ENCODE measurements at regions not wholly inside any gene's neighbourhood (a gene's known extent, or its start where the extent isn't known, plus 50 kb on each side); places are given as distances from the start of the nearest gene placed in this dataset.
A peak's percentile ranks its signal among the peaks of the same experiment; 100 is the strongest.

DNA sequence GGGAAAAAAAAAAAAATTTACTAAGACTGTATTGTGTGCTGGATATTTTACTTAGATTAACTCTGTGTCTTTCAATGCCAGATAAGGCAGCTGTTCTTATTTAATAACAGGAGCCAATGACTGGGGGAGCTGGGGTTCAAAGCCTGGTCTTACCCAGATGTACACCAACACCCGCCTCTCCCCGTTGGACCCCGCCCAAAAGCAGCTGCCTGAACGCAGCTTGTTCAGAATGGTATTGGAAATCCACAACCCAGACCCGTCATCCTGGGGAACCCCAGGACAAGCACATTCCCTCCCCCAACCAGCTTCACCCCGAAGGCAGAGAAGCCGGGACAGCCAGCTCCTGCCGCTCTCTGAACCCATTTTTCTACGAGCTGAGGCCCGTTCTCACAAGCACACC is 113.6 kb upstream of the TMPRSS2 start:
- no peak overlapping the region for H3K4me3 ChIP-seq (ENCODE audit: low read length in 2 of 2)
- H3K9me3 ChIP-seq (replicated peaks in 1 of 2; ENCODE audit: control insufficient read depth in 2 of 2, insufficient read depth in 1 of 2, low read depth in 1 of 2, low read length in 2 of 2): no peaks in the 10 kb centered on the region
- no peaks in the 10 kb centered on the region for H3K27me3 ChIP-seq (ENCODE audit: control insufficient read depth in 3 of 3, insufficient read depth in 3 of 3, low read depth in 1 of 3, low read length in 3 of 3)
- no peak overlapping the region for H2BK120ac ChIP-seq (ENCODE audit: low read depth, low read length)
- no CpG with 5 or more reads among the region's 10 CpGs for WGBS, 2 donors (ENCODE audit: extremely low coverage in 2 of 2, insufficient read length in 2 of 2, insufficient replicate concordance in 1 of 2)
- no peaks in the 10 kb centered on the region for H3K79me1 ChIP-seq (ENCODE audit: low read depth, low read length)
- no peaks in the 10 kb centered on the region for H3K4me1 ChIP-seq (ENCODE audit: control insufficient read depth in 2 of 2, insufficient read depth in 1 of 2, low read depth in 1 of 2, low read length in 2 of 2)
- no peak overlapping the region for H2AK5ac ChIP-seq (ENCODE audit: low read depth, low read length)
- DNase-seq (ENCODE audit: low spot score): no peak
- H3K27ac ChIP-seq (replicated peaks; ENCODE audit: low read length): no peak overlapping the region
- no peak overlapping the region for H3K4me2 ChIP-seq (ENCODE audit: insufficient read depth, low read length, poor library complexity, severe bottlenecking)
- no peak overlapping the region for H2BK5ac ChIP-seq (ENCODE audit: low read length)
- no peak overlapping the region for H4K8ac ChIP-seq (ENCODE audit: low read depth, low read length)
- no peak overlapping the region for H4K91ac ChIP-seq (ENCODE audit: low read depth, low read length, poor library complexity)
- H3K4ac ChIP-seq (ENCODE audit: low read length): no peak overlapping the region
- no peak overlapping the region for H2BK15ac ChIP-seq (ENCODE audit: low read length)
- H3K36me3 ChIP-seq (replicated peaks in 1 of 2; ENCODE audit: control insufficient read depth in 2 of 2, insufficient read depth in 2 of 2, low read length in 2 of 2): no peaks in the 10 kb centered on the region
- no peak overlapping the region for H3K18ac ChIP-seq (ENCODE audit: low read length)
- H2AFZ ChIP-seq (ENCODE audit: low read length): no peak overlapping the region
- H2BK12ac ChIP-seq (ENCODE audit: low read length): no peak overlapping the region
- no peak overlapping the region for H3K9ac ChIP-seq (ENCODE audit: low read depth, low read length, poor library complexity)
- H3K14ac ChIP-seq (ENCODE audit: low read length): no peak overlapping the region
- H3K23ac ChIP-seq (ENCODE audit: low read depth, low read length, poor library complexity): no peak overlapping the region

GRCh38 chr21:41620982-41621381 is 113.0 kb upstream of the TMPRSS2 start:
- Histone ChIP-seq H3K27ac (replicated peaks; ENCODE audit: low read length) (no peak overlapping the region), H2BK5ac (ENCODE audit: low read length) (no peak overlapping the region), H2BK15ac (ENCODE audit: low read length) (no peak overlapping the region), H4K8ac (ENCODE audit: low read depth, low read length) (no peak overlapping the region), H3K9me3 (replicated peaks in 1 of 2; ENCODE audit: control insufficient read depth in 2 of 2, insufficient read depth in 1 of 2, low read depth in 1 of 2, low read length in 2 of 2) (no peaks in the 10 kb centered on the region), H2AK5ac (ENCODE audit: low read depth, low read length) (no peak overlapping the region), H3K18ac (ENCODE audit: low read length) (no peak overlapping the region), H3K27me3 (ENCODE audit: control insufficient read depth in 3 of 3, insufficient read depth in 3 of 3, low read depth in 1 of 3, low read length in 3 of 3) (peaks cover 0 to under 1% (median 0%) of the 10 kb centered on the region in 3 experiments), H3K4me3 (ENCODE audit: low read length in 2 of 2) (no peak overlapping the region), H3K4me2 (ENCODE audit: insufficient read depth, low read length, poor library complexity, severe bottlenecking) (no peak overlapping the region), H3K14ac (ENCODE audit: low read length) (no peak overlapping the region), H4K91ac (ENCODE audit: low read depth, low read length, poor library complexity) (no peak overlapping the region), H3K36me3 (replicated peaks in 1 of 2; ENCODE audit: control insufficient read depth in 2 of 2, insufficient read depth in 2 of 2, low read length in 2 of 2) (no peaks in the 10 kb centered on the region), H2AFZ (ENCODE audit: low read length) (no peak overlapping the region), H3K79me1 (ENCODE audit: low read depth, low read length) (no peaks in the 10 kb centered on the region), H3K4me1 (ENCODE audit: control insufficient read depth in 2 of 2, insufficient read depth in 1 of 2, low read depth in 1 of 2, low read length in 2 of 2) (no peaks in the 10 kb centered on the region), H3K23ac (ENCODE audit: low read depth, low read length, poor library complexity) (no peak overlapping the region), H3K4ac (ENCODE audit: low read length) (no peak overlapping the region), H2BK12ac (ENCODE audit: low read length) (no peak overlapping the region), H2BK120ac (ENCODE audit: low read depth, low read length) (no peak overlapping the region), H3K9ac (ENCODE audit: low read depth, low read length, poor library complexity) (no peak overlapping the region)
- no CpG with 5 or more reads among the region's 8 CpGs for WGBS, 2 donors (ENCODE audit: extremely low coverage in 2 of 2, insufficient read length in 2 of 2, insufficient replicate concordance in 1 of 2)
- DNase-seq (ENCODE audit: low spot score): no peak

- Histone ChIP-seq H3K9ac (ENCODE audit: low read depth, low read length, poor library complexity) (no peak overlapping the region), H3K27me3 (ENCODE audit: control insufficient read depth in 3 of 3, insufficient read depth in 3 of 3, low read depth in 1 of 3, low read length in 3 of 3) (peaks cover 0 to 3% (median 0%) of the 10 kb centered on the region in 3 experiments), H3K4me2 (ENCODE audit: insufficient read depth, low read length, poor library complexity, severe bottlenecking) (no peak overlapping the region), H4K8ac (ENCODE audit: low read depth, low read length) (no peak overlapping the region), H2AFZ (ENCODE audit: low read length) (no peak overlapping the region), H2BK5ac (ENCODE audit: low read length) (no peak overlapping the region), H2BK15ac (ENCODE audit: low read length) (no peak overlapping the region), H2BK12ac (ENCODE audit: low read length) (no peak overlapping the region), H2AK5ac (ENCODE audit: low read depth, low read length) (no peak overlapping the region), H3K9me3 (replicated peaks in 1 of 2; ENCODE audit: control insufficient read depth in 2 of 2, insufficient read depth in 1 of 2, low read depth in 1 of 2, low read length in 2 of 2) (no peaks in the 10 kb centered on the region), H3K4me1 (ENCODE audit: control insufficient read depth in 2 of 2, insufficient read depth in 1 of 2, low read depth in 1 of 2, low read length in 2 of 2) (no peaks in the 10 kb centered on the region), H3K36me3 (replicated peaks in 1 of 2; ENCODE audit: control insufficient read depth in 2 of 2, insufficient read depth in 2 of 2, low read length in 2 of 2) (no peaks in the 10 kb centered on the region), H3K4ac (ENCODE audit: low read length) (no peak overlapping the region), H3K14ac (ENCODE audit: low read length) (no peak overlapping the region), H3K18ac (ENCODE audit: low read length) (peak overlapping the region; percentile 23), H2BK120ac (ENCODE audit: low read depth, low read length) (no peak overlapping the region), H3K4me3 (ENCODE audit: low read length in 2 of 2) (no peak overlapping the region), H3K79me1 (ENCODE audit: low read depth, low read length) (no peaks in the 10 kb centered on the region), H4K91ac (ENCODE audit: low read depth, low read length, poor library complexity) (no peak overlapping the region), H3K27ac (replicated peaks; ENCODE audit: low read length) (no peak overlapping the region), H3K23ac (ENCODE audit: low read depth, low read length, poor library complexity) (no peak overlapping the region)
- no peak for DNase-seq (ENCODE audit: low spot score)
- no CpG with 5 or more reads among the region's 6 CpGs for WGBS, 2 donors (ENCODE audit: extremely low coverage in 2 of 2, insufficient read length in 2 of 2, insufficient replicate concordance in 1 of 2)
Measured at GRCh38 chr21:41620541-41620940, 112.6 kb upstream of the TMPRSS2 start.

DNA sequence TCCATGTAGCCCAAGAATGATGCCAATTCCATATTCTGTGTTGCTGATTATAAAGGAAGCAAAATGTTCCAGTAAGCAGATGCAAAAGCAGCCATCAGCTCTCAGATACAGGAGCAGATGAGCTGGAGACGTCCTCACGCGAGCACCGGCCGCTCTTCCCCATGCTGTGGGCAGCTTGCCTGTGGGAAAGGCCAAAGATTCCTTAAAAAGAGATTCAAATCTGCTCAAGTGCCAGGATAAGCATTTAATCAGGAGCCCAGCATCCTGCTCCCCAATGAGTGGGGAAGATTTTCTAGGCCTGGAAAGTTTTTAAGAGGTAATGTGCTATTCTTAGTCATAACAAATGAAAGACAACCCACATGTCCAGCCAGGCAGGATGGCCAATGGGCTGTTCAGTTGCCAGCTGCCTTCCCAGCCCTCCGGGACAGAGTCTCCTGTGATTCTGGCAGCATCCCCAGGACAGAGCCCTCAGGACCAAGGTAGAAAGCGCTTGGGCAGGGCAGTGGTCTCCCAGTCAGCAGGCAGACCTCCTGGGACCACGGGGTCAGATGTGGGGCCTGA is 108.2 kb upstream of the TMPRSS2 start:
- H3K9me3 ChIP-seq (replicated peaks in 1 of 2; ENCODE audit: control insufficient read depth in 2 of 2, insufficient read depth in 1 of 2, low read depth in 1 of 2, low read length in 2 of 2): no peaks in the 10 kb centered on the region
- H2BK12ac ChIP-seq (ENCODE audit: low read length): no peak overlapping the region
- DNase-seq (ENCODE audit: low spot score): no peak
- H2AK5ac ChIP-seq (ENCODE audit: low read depth, low read length): no peak overlapping the region
- H3K4me3 ChIP-seq (ENCODE audit: low read length in 2 of 2): no peak overlapping the region
- H4K91ac ChIP-seq (ENCODE audit: low read depth, low read length, poor library complexity): no peak overlapping the region
- H3K4ac ChIP-seq (ENCODE audit: low read length): no peak overlapping the region
- H4K8ac ChIP-seq (ENCODE audit: low read depth, low read length): no peak overlapping the region
- no CpG with 5 or more reads among the region's 8 CpGs for WGBS, 2 donors (ENCODE audit: extremely low coverage in 2 of 2, insufficient read length in 2 of 2, insufficient replicate concordance in 1 of 2)
- H3K27me3 ChIP-seq (ENCODE audit: control insufficient read depth in 3 of 3, insufficient read depth in 3 of 3, low read depth in 1 of 3, low read length in 3 of 3): peaks cover 0 to 3% (median 0%) of the 10 kb centered on the region in 3 experiments
- H2BK15ac ChIP-seq (ENCODE audit: low read length): no peak overlapping the region
- H3K18ac ChIP-seq (ENCODE audit: low read length): no peak overlapping the region
- H3K4me2 ChIP-seq (ENCODE audit: insufficient read depth, low read length, poor library complexity, severe bottlenecking): no peak overlapping the region
- H3K79me1 ChIP-seq (ENCODE audit: low read depth, low read length): no peaks in the 10 kb centered on the region
- no peak overlapping the region for H2BK120ac ChIP-seq (ENCODE audit: low read depth, low read length)
- no peak overlapping the region for H3K23ac ChIP-seq (ENCODE audit: low read depth, low read length, poor library complexity)
- H3K27ac ChIP-seq (replicated peaks; ENCODE audit: low read length): no peak overlapping the region
- H3K36me3 ChIP-seq (replicated peaks in 1 of 2; ENCODE audit: control insufficient read depth in 2 of 2, insufficient read depth in 2 of 2, low read length in 2 of 2): no peaks in the 10 kb centered on the region
- H3K4me1 ChIP-seq (ENCODE audit: control insufficient read depth in 2 of 2, insufficient read depth in 1 of 2, low read depth in 1 of 2, low read length in 2 of 2): peaks cover 7 to 10% of the 10 kb centered on the region in 2 donors
- H2AFZ ChIP-seq (ENCODE audit: low read length): no peak overlapping the region
- no peak overlapping the region for H2BK5ac ChIP-seq (ENCODE audit: low read length)
- H3K14ac ChIP-seq (ENCODE audit: low read length): no peak overlapping the region
- H3K9ac ChIP-seq (ENCODE audit: low read depth, low read length, poor library complexity): no peak overlapping the region

Measured in neuronal stem cell (in vitro differentiated cells).